GM12891 (cell line): ENCODE measurements at regions not wholly inside any gene's neighbourhood (a gene's known extent, or its start where the extent isn't known, plus 50 kb on each side); places are given as distances from the start of the nearest gene placed in this dataset.

ENCODE experiments used
- PAX5 ChIP-seq: IDR thresholded peaks from 2 replicates; pipeline ENCODE4 v1.6.1; 2011; ENCODE audit warnings: low read length, moderate library complexity, mild to moderate bottlenecking; ENCODE audit not compliant: insufficient read depth, severe bottlenecking
- POLR2A ChIP-seq: IDR thresholded peaks from 2 replicates; pipeline ENCODE4 v1.6.1; 2011; ENCODE audit warnings: low read depth, low read length, control low read depth
- POLR2AphosphoS5 ChIP-seq: IDR thresholded peaks from 2 replicates; pipeline ENCODE4 v1.6.1; 2011; ENCODE audit warnings: low read depth, low read length, control low read depth
- TAF1 ChIP-seq: IDR thresholded peaks from 2 replicates; pipeline ENCODE4 v1.6.1; 2011; ENCODE audit warnings: low read depth, low read length, control low read depth

GRCh38 chr6:82111114-82111513, 136.4 kb downstream of the IBTK start:
- TF ChIP-seq POLR2AphosphoS5: no peak
- TF ChIP-seq POLR2A: no peak
- TF ChIP-seq PAX5: no peak
- no peak for TF ChIP-seq TAF1
